WTC11 (cell line): ENCODE measurements at regions not wholly inside any gene's neighbourhood (a gene's known extent, or its start where the extent isn't known, plus 50 kb on each side); places are given as distances from the start of the nearest gene placed in this dataset.

Experiments used
- CTCF ChIP-seq: fragments of 200-600 bp; IDR thresholded peaks from 2 replicates; pipeline ENCODE4 v1.8.0; 2022; ENCODE audit warnings: antibody characterized with exemption
- ZNF416 ChIP-seq: fragments of 250-450 bp; sonication (Bioruptor Pico); IDR thresholded peaks from 2 replicates; pipeline ENCODE4 v1.9.0; 2021; ENCODE audit warnings: mild to moderate bottlenecking, inconsistent platforms

GRCh38 chr9:30995956-30996738 is 1388.3 kb upstream of the ACO1 start:
- TF ChIP-seq CTCF (no peak), ZNF416 (CRISPR knock-in tag) (no peak)
